Mucosa of stomach (tissue), 1 donor: ENCODE measurements at regions not wholly inside any gene's neighbourhood (a gene's known extent, or its start where the extent isn't known, plus 50 kb on each side); places are given as distances from the start of the nearest gene placed in this dataset.
"Not testable (repeated sequence)": the region's sequence is repeated elsewhere in the genome, so short reads cannot be mapped to it uniquely, and the experiment has no call there.

Source experiments
- H3K27me3 ChIP-seq: one replicate; pipeline ENCODE4 v1.7.0; 2013; ENCODE audit warnings: mild to moderate bottlenecking, low read length; ENCODE audit not compliant: control insufficient read depth, insufficient read depth
- H3K36me3 ChIP-seq: one replicate; pipeline ENCODE4 v1.7.0; 2013; ENCODE audit warnings: low read length; ENCODE audit not compliant: control insufficient read depth, insufficient read depth
- H3K4me1 ChIP-seq: one replicate; pipeline ENCODE4 v1.7.0; 2013; ENCODE audit warnings: mild to moderate bottlenecking, low read length; ENCODE audit not compliant: control insufficient read depth, insufficient read depth
- H3K4me3 ChIP-seq: one replicate; pipeline ENCODE4 v1.7.0; 2013; ENCODE audit warnings: low read length
- H3K9ac ChIP-seq: one replicate; pipeline ENCODE4 v1.7.0; 2013; ENCODE audit warnings: mild to moderate bottlenecking, low read length, moderate library complexity
- H3K9me3 ChIP-seq: one replicate; pipeline ENCODE4 v1.7.0; 2013; ENCODE audit warnings: mild to moderate bottlenecking, low read length, moderate library complexity; ENCODE audit not compliant: control insufficient read depth
- donor health status: Pancreatic carcinoma.

- Histone ChIP-seq H3K4me3 (no peak overlapping the region), H3K27me3 (no peaks in the 10 kb centered on the region), H3K36me3 (no peaks in the 10 kb centered on the region), H3K9ac (no peak overlapping the region), H3K9me3 (no peaks in the 10 kb centered on the region), H3K4me1 (peaks cover 10% of the 10 kb centered on the region)
Observed at GRCh38 chr16:79381603-79382042, 218.9 kb downstream of the MAF start.

- Histone ChIP-seq H3K9ac (no peak overlapping the region), H3K27me3 (no peaks in the 10 kb centered on the region), H3K36me3 (no peaks in the 10 kb centered on the region), H3K9me3 (no peaks in the 10 kb centered on the region), H3K4me3 (no peak overlapping the region), H3K4me1 (peaks cover 10% of the 10 kb centered on the region)
Observed at GRCh38 chr16:79380995-79381602, 219.4 kb downstream of the MAF start.

- no peaks in the 10 kb centered on the region for H3K36me3 ChIP-seq
- H3K9ac ChIP-seq, result no peak overlapping the region
- H3K9me3 ChIP-seq, result no peaks in the 10 kb centered on the region
- H3K4me3 ChIP-seq, result no peak overlapping the region
- no peaks in the 10 kb centered on the region for H3K27me3 ChIP-seq
- H3K4me1 ChIP-seq, result peaks cover 10% of the 10 kb centered on the region
Observed at GRCh38 chr16:79379095-79379494, 221.4 kb downstream of the MAF start.

- H3K27me3 ChIP-seq, H3K9ac ChIP-seq, H3K9me3 ChIP-seq, H3K36me3 ChIP-seq, H3K4me3 ChIP-seq: not testable (repeated sequence)
- peaks cover 10% of the 10 kb centered on the region for H3K4me1 ChIP-seq
Observed at GRCh38 chr16:79377082-79377481, 223.5 kb downstream of the MAF start.

- Histone ChIP-seq H3K4me3 (no peak overlapping the region), H3K9ac (no peak overlapping the region), H3K9me3 (no peaks in the 10 kb centered on the region), H3K4me1 (no peaks in the 10 kb centered on the region), H3K27me3 (no peaks in the 10 kb centered on the region), H3K36me3 (no peaks in the 10 kb centered on the region)
Observed at GRCh38 chr16:79375351-79375750, 225.2 kb downstream of the MAF start.

- H3K9me3 ChIP-seq, result no peaks in the 10 kb centered on the region
- no peak overlapping the region for H3K9ac ChIP-seq
- H3K4me3 ChIP-seq, result no peak overlapping the region
- no peaks in the 10 kb centered on the region for H3K27me3 ChIP-seq
- no peaks in the 10 kb centered on the region for H3K36me3 ChIP-seq
- no peaks in the 10 kb centered on the region for H3K4me1 ChIP-seq
Observed at GRCh38 chr16:79372503-79373184, 227.9 kb downstream of the MAF start.

GRCh38 chr16:79370736-79371135 lies 229.8 kb downstream of the MAF start:
- H3K9ac ChIP-seq, result no peak overlapping the region
- no peaks in the 10 kb centered on the region for H3K36me3 ChIP-seq
- H3K27me3 ChIP-seq, result no peaks in the 10 kb centered on the region
- H3K4me1 ChIP-seq, result no peaks in the 10 kb centered on the region
- H3K9me3 ChIP-seq, result no peaks in the 10 kb centered on the region
- H3K4me3 ChIP-seq, result no peak overlapping the region

- Histone ChIP-seq H3K27me3 (no peaks in the 10 kb centered on the region), H3K4me3 (no peak overlapping the region), H3K9ac (no peak overlapping the region), H3K4me1 (no peaks in the 10 kb centered on the region), H3K36me3 (no peaks in the 10 kb centered on the region), H3K9me3 (no peaks in the 10 kb centered on the region)
Observed at GRCh38 chr16:79369796-79370195, 230.7 kb downstream of the MAF start.

- no peak overlapping the region for H3K4me3 ChIP-seq
- H3K4me1 ChIP-seq, result no peaks in the 10 kb centered on the region
- H3K9ac ChIP-seq, result no peak overlapping the region
- H3K27me3 ChIP-seq, result no peaks in the 10 kb centered on the region
- H3K36me3 ChIP-seq, result no peaks in the 10 kb centered on the region
- H3K9me3 ChIP-seq, result no peaks in the 10 kb centered on the region
Observed at GRCh38 chr16:79367822-79368221, 232.7 kb downstream of the MAF start.

GRCh38 chr16:79366635-79367034 lies 233.9 kb downstream of the MAF start:
- Histone ChIP-seq H3K4me3 (no peak overlapping the region), H3K36me3 (no peaks in the 10 kb centered on the region), H3K9ac (no peak overlapping the region), H3K4me1 (no peaks in the 10 kb centered on the region), H3K9me3 (no peaks in the 10 kb centered on the region), H3K27me3 (no peaks in the 10 kb centered on the region)

GRCh38 chr16:79365702-79366101 lies 234.8 kb downstream of the MAF start:
- Histone ChIP-seq H3K36me3 (no peaks in the 10 kb centered on the region), H3K4me3 (no peak overlapping the region), H3K27me3 (no peaks in the 10 kb centered on the region), H3K9ac (no peak overlapping the region), H3K9me3 (no peaks in the 10 kb centered on the region), H3K4me1 (no peaks in the 10 kb centered on the region)

- Histone ChIP-seq H3K9me3 (no peaks in the 10 kb centered on the region), H3K9ac (no peak overlapping the region), H3K4me3 (no peak overlapping the region), H3K36me3 (no peaks in the 10 kb centered on the region), H3K4me1 (no peaks in the 10 kb centered on the region), H3K27me3 (no peaks in the 10 kb centered on the region)
Observed at GRCh38 chr16:79363484-79363883, 237.1 kb downstream of the MAF start.
